Lower lobe of right lung (tissue), 2 donors: ENCODE measurements at regions not wholly inside any gene's neighbourhood (a gene's known extent, or its start where the extent isn't known, plus 50 kb on each side); places are given as distances from the start of the nearest gene placed in this dataset.

Source experiments
- ATAC-seq, 2 donors: fragments of 200-7000 bp; cut with Tn5 transposase; one replicate each; pipeline ENCODE4 v1.9.1; 2020 to 2022; ENCODE audit warnings: mild to moderate bottlenecking in 2 of 2, moderate library complexity in 2 of 2
- DNase-seq: peaks from one replicate; pipeline ENCODE4 v3.0.0-alpha.2; 2020
- H3K27ac ChIP-seq: fragments of 200-600 bp; one replicate; pipeline ENCODE4 v1.8.0; 2022
- H3K27me3 ChIP-seq: fragments of 200-600 bp; one replicate; pipeline ENCODE4 v1.8.0; 2022; ENCODE audit warnings: low read depth
- H3K36me3 ChIP-seq: fragments of 200-600 bp; one replicate; pipeline ENCODE4 v1.8.0; 2022; ENCODE audit warnings: mild to moderate bottlenecking
- H3K4me1 ChIP-seq: fragments of 200-600 bp; one replicate; pipeline ENCODE4 v1.8.0; 2022
- H3K4me3 ChIP-seq: fragments of 200-600 bp; one replicate; pipeline ENCODE4 v1.8.0; 2022; ENCODE audit warnings: mild to moderate bottlenecking
- H3K9me3 ChIP-seq: fragments of 200-600 bp; one replicate; pipeline ENCODE4 v1.8.0; 2022
- CTCF ChIP-seq: fragments of 200-600 bp; IDR thresholded peaks from one replicate; pipeline ENCODE4 v1.8.0; 2022; ENCODE audit warnings: antibody characterized with exemption, mild to moderate bottlenecking
- intact Hi-C: fragments of 100-400 bp; cut with DNase I; formaldehyde crosslinking; loops from one replicate; pipeline ENCODE4 v1.11.0; 2022
- donor health status: DM: no; HTN: yes; CAD: no; lungs with severe emphysema.

DNA sequence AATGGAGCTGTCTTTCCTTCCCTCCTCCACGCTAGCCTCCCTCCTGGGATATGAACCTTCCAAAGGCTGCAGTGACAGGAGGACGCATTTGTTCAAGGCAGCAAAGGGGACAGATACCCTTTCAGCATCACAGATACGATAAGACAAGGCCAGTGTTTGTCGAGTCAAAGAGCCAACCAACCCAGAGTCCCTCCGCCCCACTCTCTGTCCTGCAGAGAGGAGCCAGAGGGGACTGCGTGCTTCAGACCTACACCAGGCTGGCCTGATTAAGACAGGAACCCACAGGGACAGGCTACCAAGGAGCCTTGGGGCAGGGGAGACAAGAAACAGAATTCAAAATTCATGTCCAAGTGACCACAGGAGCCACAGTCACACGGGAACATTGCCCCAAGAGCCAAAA is 72.6 kb upstream of the CDH5 start:
- ATAC-seq, result no peak
- no peaks in the 10 kb centered on the region for H3K9me3 ChIP-seq
- DNase-seq, result no peak
- no peak overlapping the region for H3K27ac ChIP-seq
- H3K4me1 ChIP-seq, result no peaks in the 10 kb centered on the region
- intact Hi-C loops, result no loop called here
- H3K4me3 ChIP-seq, result no peak overlapping the region
- no peak for TF ChIP-seq CTCF
- no peaks in the 10 kb centered on the region for H3K36me3 ChIP-seq
- no peaks in the 10 kb centered on the region for H3K27me3 ChIP-seq

GRCh38 chr16:66293207-66293735 is 73.2 kb upstream of the CDH5 start:
- no peak for TF ChIP-seq CTCF

DNA sequence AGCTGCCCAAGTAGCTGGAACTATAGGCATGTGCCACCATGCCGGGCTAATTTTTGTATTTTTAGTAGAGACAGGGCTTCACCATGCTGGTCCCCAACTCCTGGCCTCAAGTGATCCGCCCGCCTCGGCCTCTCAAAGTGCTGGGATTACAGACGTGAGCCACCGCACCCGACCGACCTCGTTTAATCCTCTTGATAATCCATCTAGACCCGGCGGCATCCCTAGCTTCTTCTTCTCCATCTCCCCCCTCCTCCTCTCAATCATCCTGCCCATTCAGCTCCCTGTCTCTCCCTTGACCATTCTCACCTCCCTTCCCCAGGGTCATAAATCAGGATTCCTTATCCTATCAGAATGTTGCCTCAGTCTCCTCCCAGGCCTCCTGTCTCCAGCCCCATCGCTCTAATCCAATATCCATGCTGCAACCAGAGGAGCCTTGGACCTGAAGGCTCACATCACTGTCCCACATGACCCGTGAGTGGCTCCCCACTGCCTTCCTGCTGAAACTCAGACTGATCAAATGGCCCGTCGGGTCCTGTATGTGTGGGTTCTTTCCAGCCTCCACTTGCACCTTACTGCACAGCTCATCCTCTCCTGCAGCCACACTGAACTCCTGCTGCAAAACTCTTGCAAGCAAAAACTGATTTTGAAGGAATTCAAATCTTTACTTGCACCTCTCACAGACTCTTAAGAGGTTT is 74.1 kb upstream of the CDH5 start:
- H3K4me3 ChIP-seq, result no peak overlapping the region
- no peak overlapping the region for H3K27ac ChIP-seq
- no peak for TF ChIP-seq CTCF
- no peaks in the 10 kb centered on the region for H3K36me3 ChIP-seq
- ATAC-seq (no peak), DNase-seq (no peak)
- H3K27me3 ChIP-seq, result no peaks in the 10 kb centered on the region
- no peaks in the 10 kb centered on the region for H3K9me3 ChIP-seq
- no peaks in the 10 kb centered on the region for H3K4me1 ChIP-seq
- intact Hi-C loops, result no loop called here

More at GRCh38 chr16:66293207-66293735, 73.2 kb upstream of the CDH5 start:
- DNase-seq (no peak), ATAC-seq (no peak)
- H3K27ac ChIP-seq, result no peak overlapping the region
- no peaks in the 10 kb centered on the region for H3K36me3 ChIP-seq
- intact Hi-C loops, result no loop called here
- no peaks in the 10 kb centered on the region for H3K9me3 ChIP-seq
- no peaks in the 10 kb centered on the region for H3K27me3 ChIP-seq
- H3K4me1 ChIP-seq, result no peaks in the 10 kb centered on the region
- no peak overlapping the region for H3K4me3 ChIP-seq

DNA sequence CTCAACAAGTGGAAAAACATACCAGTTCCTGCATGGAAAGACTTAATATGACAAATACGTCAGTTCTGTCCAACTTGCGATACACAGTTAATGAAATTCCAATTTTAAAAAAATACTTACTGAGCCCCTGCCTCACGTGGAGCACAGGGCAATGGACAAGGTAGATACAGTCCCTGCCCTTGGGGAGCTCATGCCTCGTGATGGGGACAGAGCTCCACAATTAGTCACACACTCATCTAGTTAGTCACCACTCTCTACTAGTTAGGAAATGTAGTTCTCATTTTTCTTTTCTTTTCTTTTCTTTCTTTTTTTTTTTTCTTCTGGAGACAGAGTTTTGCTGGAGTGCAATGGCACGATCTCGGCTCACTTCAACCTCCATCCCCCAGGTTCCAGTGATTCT is 74.7 kb upstream of the CDH5 start:
- H3K27ac ChIP-seq, result no peak overlapping the region
- ATAC-seq (no peak), DNase-seq (no peak)
- no peak overlapping the region for H3K4me3 ChIP-seq
- intact Hi-C loops, result no loop called here
- no peak for TF ChIP-seq CTCF
- H3K36me3 ChIP-seq, result no peaks in the 10 kb centered on the region
- H3K9me3 ChIP-seq, result no peaks in the 10 kb centered on the region
- no peaks in the 10 kb centered on the region for H3K27me3 ChIP-seq
- no peaks in the 10 kb centered on the region for H3K4me1 ChIP-seq

DNA sequence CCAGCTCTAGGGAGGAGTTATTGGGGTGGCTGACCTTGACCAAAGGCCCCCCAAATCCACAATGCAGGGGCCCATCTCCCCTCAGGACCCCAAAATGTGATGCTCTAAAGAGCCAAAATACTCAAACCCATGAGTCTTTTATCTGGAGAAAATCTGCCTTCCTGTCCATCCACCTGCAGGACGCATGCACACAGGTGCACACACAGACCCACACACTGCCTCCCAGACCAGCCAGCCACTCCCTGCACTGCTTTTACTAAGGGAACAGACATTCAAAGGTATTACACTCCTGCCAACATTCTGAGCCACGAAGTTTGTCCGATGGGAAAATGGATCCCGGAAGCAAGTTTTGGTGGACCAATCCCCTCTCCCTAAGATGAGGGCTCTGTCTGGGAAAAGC is 76.1 kb upstream of the CDH5 start:
- Histone ChIP-seq H3K9me3 (no peaks in the 10 kb centered on the region), H3K27ac (no peak overlapping the region), H3K27me3 (no peaks in the 10 kb centered on the region), H3K36me3 (no peaks in the 10 kb centered on the region), H3K4me3 (no peak overlapping the region), H3K4me1 (no peaks in the 10 kb centered on the region)
- intact Hi-C loops, result no loop called here
- no peak for TF ChIP-seq CTCF
- no peak for DNase-seq
- no peak for ATAC-seq
